Activated CD4-positive, CD25-positive, alpha-beta regulatory T cell treated with anti-CD3 and anti-CD28 coated beads, Interleukin-2, amount 50 U/mL, for 24 hours (primary cell): ENCODE measurements at regions not wholly inside any gene's neighbourhood (a gene's known extent, or its start where the extent isn't known, plus 50 kb on each side); places are given as distances from the start of the nearest gene placed in this dataset.

Experiments used
- ATAC-seq, 2 donors: fragments of 150-1000 bp; cut with Tn5 transposase; one replicate each; pipeline ENCODE4 v1.10.0; 2021; ENCODE audit warnings: mild to moderate bottlenecking in 1 of 2, moderate library complexity in 1 of 2

DNA sequence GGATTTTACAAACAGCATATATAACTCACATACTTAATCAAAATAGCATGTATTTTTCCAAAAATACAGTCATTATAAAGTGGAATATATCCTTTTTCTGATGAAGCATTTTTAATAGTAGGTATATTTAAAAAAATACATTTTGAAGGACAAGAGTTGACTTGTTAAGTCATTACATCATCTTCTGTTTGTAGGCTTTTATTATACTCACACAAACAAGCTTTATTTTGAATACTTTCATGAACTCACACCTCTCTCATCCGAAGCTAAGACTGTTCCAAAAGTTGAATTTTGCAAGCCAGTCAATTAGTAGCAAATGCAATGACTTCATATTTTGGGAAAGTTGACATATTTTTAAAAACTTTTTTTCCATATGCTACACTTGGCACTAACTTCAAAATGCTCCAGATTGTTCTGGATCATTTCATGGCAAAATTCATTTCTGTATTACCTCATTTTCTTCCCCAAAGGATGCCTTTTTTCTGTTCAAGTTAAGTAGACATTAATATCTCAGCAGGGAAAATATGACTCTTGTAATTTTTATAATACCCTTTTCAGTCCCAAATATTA, 68.5 kb upstream of the WDR75 start:
- ATAC-seq: no peak

DNA sequence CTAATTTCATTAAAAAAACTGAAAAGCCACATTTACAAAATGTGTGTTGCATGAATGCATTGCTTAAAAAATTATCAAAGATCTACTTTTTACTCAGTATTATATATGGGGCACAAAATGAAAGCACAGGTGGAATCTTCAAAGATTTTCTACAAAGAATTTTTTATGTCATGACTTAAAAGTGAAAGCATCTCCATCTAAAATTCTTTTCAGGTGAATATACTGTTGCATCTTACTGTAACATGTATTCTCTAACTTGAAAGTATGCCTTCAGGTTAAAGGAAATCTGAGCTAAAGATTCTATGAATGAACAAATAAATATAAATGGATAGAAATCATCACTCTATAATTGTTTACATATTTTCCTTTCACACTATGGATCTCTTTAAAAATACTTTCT, 66.8 kb upstream of the WDR75 start:
- ATAC-seq: no peak

DNA sequence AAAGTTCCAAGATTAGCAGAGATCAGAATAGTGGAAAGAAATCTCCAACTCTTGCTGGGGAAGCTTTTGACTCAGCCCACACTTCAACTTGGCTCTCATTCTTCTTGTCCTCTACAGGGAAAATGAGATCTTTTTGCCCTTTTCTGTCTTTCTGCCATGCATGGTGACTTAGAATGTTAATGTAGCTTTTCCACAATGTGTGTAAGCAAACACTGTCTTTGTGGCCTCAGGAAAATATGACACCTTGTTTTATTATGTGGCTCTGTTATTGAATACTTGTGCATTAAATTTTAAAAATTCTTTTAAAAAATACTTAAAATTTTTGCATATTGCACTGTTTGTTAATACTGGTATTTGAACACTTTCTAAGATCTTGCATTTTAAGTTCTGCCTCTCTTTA, 65.4 kb upstream of the WDR75 start:
- no peak for ATAC-seq

DNA sequence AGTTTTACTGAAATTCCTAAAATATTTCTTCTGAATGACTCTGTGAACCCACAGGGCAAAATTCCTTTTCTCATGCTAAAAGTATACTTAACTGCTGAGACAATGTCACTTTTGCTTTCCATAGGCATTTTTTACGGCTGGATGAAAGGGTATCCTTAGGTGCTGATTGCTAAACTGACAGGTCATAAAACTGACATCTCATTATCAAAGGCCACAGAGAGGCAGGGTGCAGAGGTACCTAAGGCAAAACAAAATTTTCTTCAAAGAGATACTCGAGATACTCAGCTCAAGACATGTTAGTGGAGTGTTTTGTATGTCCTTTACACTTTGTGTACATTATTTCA, 62.0 kb upstream of the WDR75 start:
- ATAC-seq: no peak

DNA sequence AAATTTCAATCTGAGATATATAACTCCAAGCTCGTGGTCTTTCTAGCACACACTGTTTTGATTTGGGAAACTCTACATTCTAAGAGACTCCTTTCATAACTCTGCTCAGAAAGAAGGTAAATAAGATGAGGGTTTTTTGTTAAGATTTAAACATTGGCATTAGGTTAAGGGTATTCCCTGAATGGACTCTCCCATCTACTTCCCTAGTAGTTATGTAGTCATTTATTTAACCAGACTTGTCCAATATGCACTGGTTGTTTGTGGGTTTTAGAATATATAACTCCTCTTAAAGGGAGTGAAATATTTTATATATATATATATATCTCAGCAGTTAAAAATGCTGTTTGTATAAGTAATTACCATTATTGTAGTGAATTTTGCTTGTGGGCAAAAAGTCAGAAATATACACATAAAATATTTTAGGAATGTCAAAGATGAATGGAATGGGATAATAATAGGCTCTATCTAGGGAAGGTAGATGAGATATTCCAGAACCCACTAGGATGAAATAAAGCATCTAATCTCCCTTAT, 61.5 kb upstream of the WDR75 start:
- ATAC-seq: no peak

DNA sequence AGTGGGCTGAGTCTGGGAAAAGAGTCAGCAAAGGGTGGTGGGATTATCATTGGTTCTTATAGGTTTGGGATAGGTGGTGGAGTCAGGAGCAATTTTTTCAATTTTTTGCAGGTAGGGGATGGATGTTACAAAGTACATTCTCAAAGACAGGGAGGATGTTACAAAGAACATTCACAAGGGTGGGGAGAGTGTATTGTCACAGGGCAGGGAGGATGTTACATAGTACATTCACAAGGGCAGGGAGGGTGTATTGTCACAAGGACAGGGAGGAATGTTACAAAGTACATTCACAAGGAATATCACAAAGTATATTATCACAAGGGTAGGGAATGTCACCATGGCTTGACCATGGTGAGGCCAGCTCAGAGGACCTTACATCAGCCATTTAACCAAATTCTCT, 58.6 kb upstream of the WDR75 start:
- no peak for ATAC-seq

DNA sequence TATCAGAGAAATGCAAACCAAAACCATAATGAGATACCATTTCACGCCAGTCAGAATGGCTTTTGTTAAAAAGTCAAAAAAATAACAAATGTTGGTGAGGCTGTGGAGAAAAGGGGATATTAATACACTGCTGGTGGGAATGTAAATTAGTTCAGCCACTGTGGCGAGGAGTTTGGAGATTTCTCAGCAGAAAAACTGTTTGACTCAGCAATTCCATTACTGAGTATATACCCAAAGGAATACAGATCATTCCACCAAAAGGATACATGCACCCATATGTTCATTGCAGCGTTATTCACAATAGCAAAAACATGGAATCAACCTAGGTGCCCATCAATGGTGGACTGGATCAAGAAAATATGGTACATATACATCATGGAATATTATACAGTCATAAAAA, 54.5 kb upstream of the WDR75 start:
- no peak for ATAC-seq

DNA sequence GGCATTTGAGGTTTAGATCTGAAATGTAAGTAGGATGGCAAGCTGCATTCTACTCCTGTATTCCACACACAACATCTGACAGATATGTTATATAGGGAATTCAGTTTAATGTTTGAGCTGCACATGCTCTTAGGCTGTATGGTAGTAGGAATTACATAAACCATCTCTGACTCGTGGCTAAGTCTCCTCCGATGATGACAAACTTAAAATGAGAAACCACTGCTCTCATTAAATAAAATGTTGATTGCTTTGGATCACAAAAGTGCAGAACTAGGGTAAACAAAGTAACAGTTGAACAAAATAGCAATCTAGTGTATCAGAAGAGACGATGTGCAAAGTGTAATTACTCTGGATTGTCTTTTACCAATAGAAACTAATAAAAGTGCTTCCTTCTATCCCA, 50.1 kb upstream of the WDR75 start:
- no peak for ATAC-seq
